ENCODE measurements at regions not wholly inside any gene's neighbourhood (a gene's known extent, or its start where the extent isn't known, plus 50 kb on each side); places are given as distances from the start of the nearest gene placed in this dataset.

DNA sequence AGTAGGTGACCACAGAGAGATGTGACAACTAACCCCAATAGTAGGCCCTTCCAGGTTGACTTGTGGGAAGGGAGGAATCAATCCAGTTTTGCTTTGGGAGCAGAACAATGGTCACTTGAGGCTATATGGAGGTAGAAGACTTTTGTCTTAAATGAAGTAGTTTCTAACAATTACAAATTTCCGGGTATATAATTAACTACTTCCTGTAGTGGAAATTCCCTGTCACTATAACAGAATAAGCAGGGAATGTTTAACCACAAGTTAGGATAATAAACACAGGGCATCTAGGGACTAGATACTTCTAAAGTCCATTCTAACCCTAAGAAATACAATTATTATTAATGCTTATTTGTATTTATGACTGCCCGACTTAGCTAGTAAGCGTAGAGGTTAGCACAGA is 99.0 kb upstream of the TRPC3 start (continued):
- TF ChIP-seq, protein P1, sequence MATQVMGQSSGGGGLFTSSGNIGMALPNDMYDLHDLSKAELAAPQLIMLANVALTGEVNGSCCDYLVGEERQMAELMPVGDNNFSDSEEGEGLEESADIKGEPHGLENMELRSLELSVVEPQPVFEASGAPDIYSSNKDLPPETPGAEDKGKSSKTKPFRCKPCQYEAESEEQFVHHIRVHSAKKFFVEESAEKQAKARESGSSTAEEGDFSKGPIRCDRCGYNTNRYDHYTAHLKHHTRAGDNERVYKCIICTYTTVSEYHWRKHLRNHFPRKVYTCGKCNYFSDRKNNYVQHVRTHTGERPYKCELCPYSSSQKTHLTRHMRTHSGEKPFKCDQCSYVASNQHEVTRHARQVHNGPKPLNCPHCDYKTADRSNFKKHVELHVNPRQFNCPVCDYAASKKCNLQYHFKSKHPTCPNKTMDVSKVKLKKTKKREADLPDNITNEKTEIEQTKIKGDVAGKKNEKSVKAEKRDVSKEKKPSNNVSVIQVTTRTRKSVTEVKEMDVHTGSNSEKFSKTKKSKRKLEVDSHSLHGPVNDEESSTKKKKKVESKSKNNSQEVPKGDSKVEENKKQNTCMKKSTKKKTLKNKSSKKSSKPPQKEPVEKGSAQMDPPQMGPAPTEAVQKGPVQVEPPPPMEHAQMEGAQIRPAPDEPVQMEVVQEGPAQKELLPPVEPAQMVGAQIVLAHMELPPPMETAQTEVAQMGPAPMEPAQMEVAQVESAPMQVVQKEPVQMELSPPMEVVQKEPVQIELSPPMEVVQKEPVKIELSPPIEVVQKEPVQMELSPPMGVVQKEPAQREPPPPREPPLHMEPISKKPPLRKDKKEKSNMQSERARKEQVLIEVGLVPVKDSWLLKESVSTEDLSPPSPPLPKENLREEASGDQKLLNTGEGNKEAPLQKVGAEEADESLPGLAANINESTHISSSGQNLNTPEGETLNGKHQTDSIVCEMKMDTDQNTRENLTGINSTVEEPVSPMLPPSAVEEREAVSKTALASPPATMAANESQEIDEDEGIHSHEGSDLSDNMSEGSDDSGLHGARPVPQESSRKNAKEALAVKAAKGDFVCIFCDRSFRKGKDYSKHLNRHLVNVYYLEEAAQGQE (IDR thresholded peaks at IDR 0.05), result no peak
- TF ChIP-seq EP300 (IDR thresholded peaks at IDR 0.05), result no peak

DNA sequence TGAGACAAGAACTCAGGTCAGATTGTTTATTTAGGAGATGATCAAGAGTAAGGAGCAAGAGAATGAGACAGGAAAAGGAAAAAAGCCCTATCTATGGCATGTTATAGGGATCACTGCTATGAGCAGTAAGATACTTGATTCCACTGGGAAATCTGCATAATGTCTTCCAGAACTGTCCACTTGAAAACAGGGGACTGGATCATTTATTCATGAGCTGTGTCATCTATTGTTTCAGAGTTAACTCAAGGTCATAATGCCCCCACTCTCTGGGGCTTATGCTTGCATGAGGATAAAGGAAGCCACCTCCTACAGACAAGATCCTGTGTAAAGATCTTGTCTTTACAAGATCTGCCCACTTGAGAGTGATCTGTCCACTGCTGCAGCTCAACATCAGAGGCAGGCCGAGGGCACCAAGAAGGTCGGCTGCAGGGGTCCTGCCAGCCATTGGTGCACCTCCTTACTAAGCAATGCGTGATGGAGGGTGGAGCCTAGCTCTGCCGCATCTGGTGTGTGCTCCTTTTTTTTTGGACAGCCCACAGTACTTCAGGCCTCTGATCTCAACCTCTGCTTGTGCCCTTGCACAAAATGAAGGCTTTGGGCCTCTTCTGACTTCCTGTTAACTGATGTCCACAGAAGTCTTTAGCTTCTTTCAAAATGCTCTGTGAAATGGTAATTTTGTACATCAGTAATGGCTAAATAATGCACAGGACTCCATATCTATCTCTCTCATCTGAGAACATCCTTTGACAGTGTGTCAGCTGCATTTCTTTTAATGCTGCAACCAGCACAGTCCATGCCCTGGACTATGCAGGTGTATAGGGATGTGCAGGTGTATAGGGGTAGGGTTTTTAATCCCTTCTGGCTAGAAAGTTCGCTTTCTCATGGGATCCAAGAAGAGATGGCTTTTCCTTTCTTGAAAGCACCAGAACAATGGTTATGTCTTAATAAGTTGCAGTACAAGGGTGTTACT is 95.9 kb upstream of the TRPC3 start:
- H3K9me3 ChIP-seq, result no peaks in the 10 kb centered on the region
- H3K4me2 ChIP-seq, result no peak overlapping the region
- CTCF ChIA-PET, result no interaction called here
- POLR2A ChIA-PET, result no interaction called here
- TF ChIP-seq TFCP2L1 (CRISPR knock-in tag; IDR thresholded peaks at IDR 0.05), result no peak
- no peak for TF ChIP-seq TP53 (CRISPR knock-in tag; IDR thresholded peaks at IDR 0.05)
- TF ChIP-seq CEBPB (IDR thresholded peaks at IDR 0.05), result no peak
- no peak for TF ChIP-seq RFX5 (IDR thresholded peaks at IDR 0.05)
- TF ChIP-seq FOSL2 (IDR thresholded peaks at IDR 0.05), result no peak
- no peak for TF ChIP-seq FOSL2 (CRISPR knock-in tag; IDR thresholded peaks at IDR 0.05)
- no peak for TF ChIP-seq ZC3H11A (IDR thresholded peaks at IDR 0.05)
- TF ChIP-seq ZNF302 (CRISPR knock-in tag; IDR thresholded peaks at IDR 0.05), result no peak
- TF ChIP-seq, protein P2, sequence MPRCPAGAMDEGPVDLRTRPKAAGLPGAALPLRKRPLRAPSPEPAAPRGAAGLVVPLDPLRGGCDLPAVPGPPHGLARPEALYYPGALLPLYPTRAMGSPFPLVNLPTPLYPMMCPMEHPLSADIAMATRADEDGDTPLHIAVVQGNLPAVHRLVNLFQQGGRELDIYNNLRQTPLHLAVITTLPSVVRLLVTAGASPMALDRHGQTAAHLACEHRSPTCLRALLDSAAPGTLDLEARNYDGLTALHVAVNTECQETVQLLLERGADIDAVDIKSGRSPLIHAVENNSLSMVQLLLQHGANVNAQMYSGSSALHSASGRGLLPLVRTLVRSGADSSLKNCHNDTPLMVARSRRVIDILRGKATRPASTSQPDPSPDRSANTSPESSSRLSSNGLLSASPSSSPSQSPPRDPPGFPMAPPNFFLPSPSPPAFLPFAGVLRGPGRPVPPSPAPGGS (IDR thresholded peaks at IDR 0.05), result no peak
- no peak for TF ChIP-seq MYC (IDR thresholded peaks at IDR 0.05; ENCODE audit: borderline replicate concordance, low read length)
- TF ChIP-seq HOXB13 (CRISPR knock-in tag; IDR thresholded peaks at IDR 0.05; ENCODE audit: low read depth), result no peak
- TF ChIP-seq ZFP36 (IDR thresholded peaks at IDR 0.05; ENCODE audit: borderline replicate concordance, partially characterized antibody), result no peak
- TF ChIP-seq KDM1A (IDR thresholded peaks at IDR 0.05; ENCODE audit: low read depth), result no peak
- H3K27ac ChIP-seq, result no peak overlapping the region
- DNase-seq (ENCODE audit: low read depth in 1 of 2, low spot score in 1 of 2) (no peak), FAIRE-seq (no peak), ATAC-seq (no peak)
- H3K4me1 ChIP-seq, result peaks cover 3% of the 10 kb centered on the region; the same call in 1 of the 3 replicates
- no peak overlapping the region for H3K4me3 ChIP-seq
- WGBS (ENCODE audit: missing lambda C conversion rate), result 56% methylated on average over 5 of the region's 5 CpGs

DNA sequence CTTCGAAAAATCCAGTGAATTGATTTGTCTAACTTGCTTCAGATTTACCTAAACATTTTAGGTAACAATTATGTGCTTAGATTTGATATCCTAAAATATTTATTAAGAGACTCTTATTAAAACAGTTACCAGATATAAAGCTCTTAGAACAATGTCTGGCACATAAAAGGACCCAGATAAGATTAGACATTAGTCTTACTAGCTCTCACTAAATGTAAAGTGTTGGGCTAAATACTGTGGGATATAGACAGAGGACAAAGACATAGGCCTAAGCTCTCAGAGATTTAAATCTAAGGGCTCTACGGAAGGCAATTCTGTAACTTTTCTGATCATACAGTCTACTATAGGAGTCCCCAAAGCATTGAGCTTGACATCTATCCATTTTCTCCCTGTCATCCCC is 94.4 kb upstream of the TRPC3 start:
- DNase-seq (ENCODE audit: low read depth in 1 of 2, low spot score in 1 of 2), result no peak
- Histone ChIP-seq H3K9me3 (no peaks in the 10 kb centered on the region), H3K4me3 (no peak overlapping the region), H3K27ac (no peak overlapping the region), H3K4me1 (peaks cover 3% of the 10 kb centered on the region; the same call in 1 of the 3 replicates), H3K4me2 (no peak overlapping the region)
- no peak for FAIRE-seq
- ChIA-PET CTCF (no interaction called here), POLR2A (no interaction called here)
- no peak for TF ChIP-seq HOXB5 (CRISPR knock-in tag; IDR thresholded peaks at IDR 0.05)
- no peak for TF ChIP-seq NPAS2 (CRISPR knock-in tag; IDR thresholded peaks at IDR 0.05; ENCODE audit: borderline replicate concordance)
- no peak for TF ChIP-seq MYC (IDR thresholded peaks at IDR 0.05; ENCODE audit: borderline replicate concordance, low read length)
- TF ChIP-seq EHF (CRISPR knock-in tag; IDR thresholded peaks at IDR 0.05), result no peak
- TF ChIP-seq RCOR1 (IDR thresholded peaks at IDR 0.05; ENCODE audit: low read depth, low read length), result no peak
- no peak for TF ChIP-seq HOXA7 (CRISPR knock-in tag; IDR thresholded peaks at IDR 0.05)
- TF ChIP-seq CEBPB (IDR thresholded peaks at IDR 0.05), result no peak
- TF ChIP-seq, protein P2 (IDR thresholded peaks at IDR 0.05), result no peak
- TF ChIP-seq NR3C1 (IDR thresholded peaks at IDR 0.05), result no peak
- 48% methylated on average over 2 of the region's 2 CpGs for WGBS (ENCODE audit: missing lambda C conversion rate)
- no peak for ATAC-seq
